Calu3 (cell line): ENCODE measurements at regions not wholly inside any gene's neighbourhood (a gene's known extent, or its start where the extent isn't known, plus 50 kb on each side); places are given as distances from the start of the nearest gene placed in this dataset.

ENCODE experiments used
- BruUV-seq: library from RNA; stranded (reverse); fragments of 400-500 nt; replicated peaks from 2 replicates; lab custom pipeline; 2021; lab: Mats Ljungman, UMichigan
- CTCF ChIA-PET: fragments of 300-600 bp; sonication (Branson Sonifier 250); formaldehyde crosslinking; loops from one replicate; lab custom pipeline; 2022; ENCODE audit warnings: antibody characterized with exemption; lab: Charles Lee
- DNase-seq: peaks from one replicate; pipeline ENCODE4 v3.0.0; 2022
- H3K27ac Mint-ChIP-seq: one replicate; pipeline ENCODE4 v1.8.0; 2022; ENCODE audit warnings: mixed read lengths; ENCODE audit not compliant: unreplicated experiment
- H3K27me3 Mint-ChIP-seq: one replicate; pipeline ENCODE4 v1.8.0; 2022; ENCODE audit warnings: mixed read lengths; ENCODE audit not compliant: unreplicated experiment
- H3K36me3 Mint-ChIP-seq: one replicate; pipeline ENCODE4 v1.8.0; 2022; ENCODE audit warnings: mild to moderate bottlenecking, moderate library complexity, mixed read lengths; ENCODE audit not compliant: insufficient read depth, unreplicated experiment
- H3K4me1 Mint-ChIP-seq: one replicate; pipeline ENCODE4 v1.8.0; 2022; ENCODE audit warnings: mild to moderate bottlenecking, low read depth, mixed read lengths; ENCODE audit not compliant: unreplicated experiment
- H3K4me3 Mint-ChIP-seq: one replicate; pipeline ENCODE4 v1.8.0; 2022; ENCODE audit warnings: mild to moderate bottlenecking, low read depth, moderate library complexity, mixed read lengths; ENCODE audit not compliant: unreplicated experiment
- H3K9me3 Mint-ChIP-seq: one replicate; pipeline ENCODE4 v1.8.0; 2022; ENCODE audit warnings: low read depth, mixed read lengths; ENCODE audit not compliant: unreplicated experiment
- CTCF ChIP-seq: fragments of 200-600 bp; IDR thresholded peaks from one replicate; pipeline ENCODE4 v1.8.0; 2022; ENCODE audit warnings: antibody characterized with exemption; ENCODE audit not compliant: unreplicated experiment
- intact Hi-C: fragments of 100-400 bp; cut with micrococcal nuclease; formaldehyde crosslinking; loops from one replicate; pipeline ENCODE4 v1.10.0; 2022; ENCODE audit not compliant: unreplicated experiment

- intact Hi-C loops = no loop called here
- CTCF ChIA-PET = no interaction called here
- Mint-ChIP-seq H3K9me3 (peaks cover 3% of the 10 kb centered on the region), H3K27ac (no peak overlapping the region), H3K4me1 (no peaks in the 10 kb centered on the region), H3K27me3 (no peaks in the 10 kb centered on the region), H3K4me3 (no peak overlapping the region), H3K36me3 (no peaks in the 10 kb centered on the region)
- TF ChIP-seq CTCF = no peak
- DNase-seq = no peak
- no TSS peak for BruUV-seq
Measured at GRCh38 chr4:123317211-123317610, 79.4 kb upstream of the SPRY1 start.

GRCh38 chr4:123319639-123320038 lies 77.0 kb upstream of the SPRY1 start:
- Mint-ChIP-seq H3K27ac (no peak overlapping the region), H3K36me3 (no peaks in the 10 kb centered on the region), H3K4me3 (no peak overlapping the region), H3K9me3 (peaks cover 3% of the 10 kb centered on the region), H3K4me1 (no peaks in the 10 kb centered on the region), H3K27me3 (no peaks in the 10 kb centered on the region)
- intact Hi-C loops = no loop called here
- DNase-seq = no peak
- BruUV-seq = no TSS peak
- CTCF ChIA-PET = no interaction called here
- no peak for TF ChIP-seq CTCF

- Mint-ChIP-seq H3K27me3 (no peaks in the 10 kb centered on the region), H3K36me3 (no peaks in the 10 kb centered on the region), H3K4me1 (no peaks in the 10 kb centered on the region), H3K4me3 (no peak overlapping the region), H3K27ac (no peak overlapping the region), H3K9me3 (peaks cover 3% of the 10 kb centered on the region)
- no TSS peak for BruUV-seq
- CTCF ChIA-PET = no interaction called here
- no peak for TF ChIP-seq CTCF
- no peak for DNase-seq
- intact Hi-C loops = no loop called here
Measured at GRCh38 chr4:123323998-123324397, 72.6 kb upstream of the SPRY1 start.

DNA sequence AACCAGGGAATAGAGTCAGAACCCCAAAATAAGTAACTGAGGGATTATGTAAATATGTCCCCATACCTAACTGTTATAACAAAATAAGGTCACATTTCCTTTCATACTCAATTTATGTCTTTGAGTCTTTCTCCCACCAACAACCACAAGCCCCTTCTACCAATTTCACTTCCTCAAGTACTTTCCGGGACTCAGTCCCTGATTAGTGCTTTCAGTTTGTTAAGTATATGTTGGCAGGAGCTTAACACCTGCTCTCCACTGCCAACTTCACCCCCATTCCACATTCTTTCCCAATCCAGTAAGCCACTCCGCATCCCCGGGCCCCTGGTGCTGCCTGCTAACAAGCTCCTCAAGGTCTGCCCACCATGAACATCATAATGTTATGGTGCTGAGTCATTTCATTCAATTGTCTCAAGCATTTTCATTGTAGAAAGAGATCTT lies 71.3 kb upstream of the SPRY1 start:
- Mint-ChIP-seq H3K27me3 (no peaks in the 10 kb centered on the region), H3K27ac (no peak overlapping the region), H3K4me3 (no peak overlapping the region), H3K9me3 (peaks cover 3% of the 10 kb centered on the region), H3K4me1 (no peaks in the 10 kb centered on the region), H3K36me3 (no peaks in the 10 kb centered on the region)
- no peak for DNase-seq
- BruUV-seq = no TSS peak
- CTCF ChIA-PET = no interaction called here
- intact Hi-C loops = no loop called here
- TF ChIP-seq CTCF = no peak
